ENCODE measurements at regions not wholly inside any gene's neighbourhood (a gene's known extent, or its start where the extent isn't known, plus 50 kb on each side); places are given as distances from the start of the nearest gene placed in this dataset.

DNA sequence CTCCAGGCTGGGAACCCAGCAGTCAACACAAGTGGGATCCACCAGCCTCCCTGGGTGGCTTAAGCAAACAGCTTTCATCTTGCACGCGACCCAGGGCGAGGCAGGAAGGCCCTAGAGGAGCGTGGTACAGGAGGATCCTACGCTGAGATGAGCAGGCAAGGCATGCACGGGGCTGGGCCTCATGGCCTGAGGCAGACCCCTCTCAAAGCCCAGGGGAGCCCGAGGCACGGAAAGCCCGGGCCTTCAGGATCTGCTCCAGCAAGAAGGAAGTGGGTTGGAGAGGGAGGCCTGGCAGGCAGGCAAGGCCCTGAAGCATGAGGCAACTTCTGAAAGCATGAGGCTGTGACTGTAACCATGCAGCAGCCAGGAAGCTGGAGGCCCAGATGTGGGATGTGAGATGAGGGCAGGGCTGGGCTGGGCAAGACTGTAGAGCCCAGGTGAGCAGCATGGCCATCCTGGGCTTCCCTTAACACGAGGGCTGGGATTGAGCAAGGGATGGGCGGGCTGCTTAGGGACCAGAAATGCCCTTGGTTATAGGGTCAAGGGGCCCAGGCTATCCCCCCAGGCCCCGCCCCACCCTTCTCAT lies 338.7 kb downstream of the C16orf95 start:
- no peaks in the 10 kb centered on the region for H3K4me1 Mint-ChIP-seq
- no peaks in the 10 kb centered on the region for H3K9me3 ChIP-seq (ENCODE audit: low read length)
- no peaks in the 10 kb centered on the region for H3K36me3 ChIP-seq (ENCODE audit: insufficient read depth, low read length)
- DNase-seq = no peak
- no peak overlapping the region for H3K4me3 ChIP-seq (ENCODE audit: low read length)
- peaks cover 0 to 6% of the 10 kb centered on the region in 2 donors for H3K27me3 Mint-ChIP-seq
- ChIA-PET CTCF (no interaction called here), POLR2A (no interaction called here)
- no peaks in the 10 kb centered on the region for H3K27me3 ChIP-seq (ENCODE audit: insufficient read depth, low read length, poor library complexity, severe bottlenecking)
- peaks cover 0 to 5% (median 0%) of the 10 kb centered on the region in 5 donors for H3K9me3 Mint-ChIP-seq
- no peaks in the 10 kb centered on the region for H3K4me1 ChIP-seq (ENCODE audit: insufficient read depth, low read length)
- no peak overlapping the region for H3K4me3 Mint-ChIP-seq
- H3K36me3 Mint-ChIP-seq = no peaks in the 10 kb centered on the region
- H3K27ac ChIP-seq (ENCODE audit: low read depth, low read length) = no peak overlapping the region
- no peak overlapping the region for H3K27ac Mint-ChIP-seq

- DNase-seq = no peak
- ChIA-PET POLR2A (no interaction called here), CTCF (no interaction called here)
- H3K27me3 ChIP-seq (ENCODE audit: insufficient read depth, low read length, poor library complexity, severe bottlenecking) = no peaks in the 10 kb centered on the region
- no peaks in the 10 kb centered on the region for H3K9me3 ChIP-seq (ENCODE audit: low read length)
- Mint-ChIP-seq H3K9me3 (peaks cover 0 to 7% (median 0%) of the 10 kb centered on the region in 5 donors), H3K4me3 (no peak overlapping the region), H3K4me1 (no peaks in the 10 kb centered on the region), H3K27ac (no peak overlapping the region), H3K36me3 (no peaks in the 10 kb centered on the region), H3K27me3 (peaks cover 0 to 6% of the 10 kb centered on the region in 2 donors)
- H3K36me3 ChIP-seq (ENCODE audit: insufficient read depth, low read length) = no peaks in the 10 kb centered on the region
- no peaks in the 10 kb centered on the region for H3K4me1 ChIP-seq (ENCODE audit: insufficient read depth, low read length)
- H3K27ac ChIP-seq (ENCODE audit: low read depth, low read length) = no peak overlapping the region
- no peak overlapping the region for H3K4me3 ChIP-seq (ENCODE audit: low read length)
Measured at GRCh38 chr16:86979061-86979460, 338.1 kb downstream of the C16orf95 start.

- Mint-ChIP-seq H3K4me1 (no peaks in the 10 kb centered on the region), H3K36me3 (no peaks in the 10 kb centered on the region), H3K27ac (no peak overlapping the region), H3K27me3 (peaks cover 0 to 6% of the 10 kb centered on the region in 2 donors), H3K9me3 (peaks cover 0 to 7% (median 0%) of the 10 kb centered on the region in 5 donors), H3K4me3 (no peak overlapping the region)
- ChIA-PET POLR2A (no interaction called here), CTCF (no interaction called here)
- H3K4me1 ChIP-seq (ENCODE audit: insufficient read depth, low read length) = no peaks in the 10 kb centered on the region
- no peak overlapping the region for H3K27ac ChIP-seq (ENCODE audit: low read depth, low read length)
- no peaks in the 10 kb centered on the region for H3K9me3 ChIP-seq (ENCODE audit: low read length)
- no peaks in the 10 kb centered on the region for H3K36me3 ChIP-seq (ENCODE audit: insufficient read depth, low read length)
- DNase-seq = no peak
- no peaks in the 10 kb centered on the region for H3K27me3 ChIP-seq (ENCODE audit: insufficient read depth, low read length, poor library complexity, severe bottlenecking)
- no peak overlapping the region for H3K4me3 ChIP-seq (ENCODE audit: low read length)
Measured at GRCh38 chr16:86979984-86980553, 337.1 kb downstream of the C16orf95 start.

GRCh38 chr16:86980644-86981043 lies 336.5 kb downstream of the C16orf95 start:
- Mint-ChIP-seq H3K36me3 (no peaks in the 10 kb centered on the region), H3K4me1 (no peaks in the 10 kb centered on the region), H3K27me3 (peaks cover 0 to 6% of the 10 kb centered on the region in 2 donors), H3K9me3 (peaks cover 0 to 7% (median 0%) of the 10 kb centered on the region in 5 donors), H3K27ac (no peak overlapping the region), H3K4me3 (no peak overlapping the region)
- Histone ChIP-seq H3K4me1 (ENCODE audit: insufficient read depth, low read length) (no peaks in the 10 kb centered on the region), H3K27me3 (ENCODE audit: insufficient read depth, low read length, poor library complexity, severe bottlenecking) (no peaks in the 10 kb centered on the region), H3K27ac (ENCODE audit: low read depth, low read length) (no peak overlapping the region), H3K36me3 (ENCODE audit: insufficient read depth, low read length) (no peaks in the 10 kb centered on the region), H3K9me3 (ENCODE audit: low read length) (no peaks in the 10 kb centered on the region), H3K4me3 (ENCODE audit: low read length) (no peak overlapping the region)
- ChIA-PET CTCF (no interaction called here), POLR2A (no interaction called here)
- no peak for DNase-seq

- Mint-ChIP-seq H3K4me3 (no peak overlapping the region), H3K27ac (no peak overlapping the region), H3K27me3 (peaks cover 0 to 6% of the 10 kb centered on the region in 2 donors), H3K9me3 (peaks cover 0 to 7% (median 0%) of the 10 kb centered on the region in 5 donors), H3K4me1 (no peaks in the 10 kb centered on the region), H3K36me3 (no peaks in the 10 kb centered on the region)
- DNase-seq = no peak
- POLR2A ChIA-PET = no interaction called here
- no peak overlapping the region for H3K4me3 ChIP-seq (ENCODE audit: low read length)
- H3K4me1 ChIP-seq (ENCODE audit: insufficient read depth, low read length) = no peaks in the 10 kb centered on the region
- no peak overlapping the region for H3K27ac ChIP-seq (ENCODE audit: low read depth, low read length)
- CTCF ChIA-PET = no interaction called here
- no peaks in the 10 kb centered on the region for H3K9me3 ChIP-seq (ENCODE audit: low read length)
- no peaks in the 10 kb centered on the region for H3K27me3 ChIP-seq (ENCODE audit: insufficient read depth, low read length, poor library complexity, severe bottlenecking)
- no peaks in the 10 kb centered on the region for H3K36me3 ChIP-seq (ENCODE audit: insufficient read depth, low read length)
Measured at GRCh38 chr16:86982347-86982596, 334.9 kb downstream of the C16orf95 start.

DNA sequence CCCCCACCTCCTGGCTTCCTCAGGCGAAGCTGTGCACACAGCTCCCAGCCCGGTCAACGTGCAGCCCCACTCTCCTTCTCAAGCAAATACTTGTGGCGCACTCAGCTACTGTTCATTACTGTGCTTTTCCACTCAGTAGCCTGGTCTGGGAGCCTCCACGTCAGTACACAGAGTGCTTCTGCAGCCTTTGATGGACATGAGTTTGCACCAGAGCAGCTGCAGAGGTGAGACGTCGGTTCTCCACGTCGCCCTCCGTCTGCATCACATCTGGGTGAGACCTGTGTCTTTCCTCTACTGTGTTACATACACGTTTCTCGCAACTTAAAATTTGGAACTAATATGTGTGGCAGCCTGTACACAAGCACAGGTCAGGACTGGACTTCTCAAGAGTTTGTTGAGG lies 334.3 kb downstream of the C16orf95 start:
- no peaks in the 10 kb centered on the region for H3K9me3 ChIP-seq (ENCODE audit: low read length)
- no peak overlapping the region for H3K4me3 ChIP-seq (ENCODE audit: low read length)
- H3K4me1 ChIP-seq (ENCODE audit: insufficient read depth, low read length) = no peaks in the 10 kb centered on the region
- Mint-ChIP-seq H3K4me3 (no peak overlapping the region), H3K36me3 (no peaks in the 10 kb centered on the region), H3K9me3 (peaks cover 0 to 5% (median 0%) of the 10 kb centered on the region in 5 donors), H3K4me1 (no peaks in the 10 kb centered on the region), H3K27me3 (peaks cover 0 to under 1% of the 10 kb centered on the region in 2 donors), H3K27ac (no peak overlapping the region)
- DNase-seq = no peak
- no peaks in the 10 kb centered on the region for H3K27me3 ChIP-seq (ENCODE audit: insufficient read depth, low read length, poor library complexity, severe bottlenecking)
- no peaks in the 10 kb centered on the region for H3K36me3 ChIP-seq (ENCODE audit: insufficient read depth, low read length)
- no peak overlapping the region for H3K27ac ChIP-seq (ENCODE audit: low read depth, low read length)
- ChIA-PET CTCF (no interaction called here), POLR2A (no interaction called here)

GRCh38 chr16:86983621-86984020 lies 333.6 kb downstream of the C16orf95 start:
- H3K27ac Mint-ChIP-seq = no peak overlapping the region
- Histone ChIP-seq H3K9me3 (ENCODE audit: low read length) (no peaks in the 10 kb centered on the region), H3K4me3 (ENCODE audit: low read length) (no peak overlapping the region), H3K27ac (ENCODE audit: low read depth, low read length) (no peak overlapping the region), H3K36me3 (ENCODE audit: insufficient read depth, low read length) (no peaks in the 10 kb centered on the region), H3K27me3 (ENCODE audit: insufficient read depth, low read length, poor library complexity, severe bottlenecking) (no peaks in the 10 kb centered on the region), H3K4me1 (ENCODE audit: insufficient read depth, low read length) (no peaks in the 10 kb centered on the region)
- no peaks in the 10 kb centered on the region for H3K4me1 Mint-ChIP-seq
- no peaks in the 10 kb centered on the region for H3K27me3 Mint-ChIP-seq
- no peaks in the 10 kb centered on the region for H3K36me3 Mint-ChIP-seq
- no peak for DNase-seq
- peaks cover 0 to 4% (median 0%) of the 10 kb centered on the region in 5 donors for H3K9me3 Mint-ChIP-seq
- no peak overlapping the region for H3K4me3 Mint-ChIP-seq
- ChIA-PET CTCF (no interaction called here), POLR2A (no interaction called here)

- POLR2A ChIA-PET = no interaction called here
- Mint-ChIP-seq H3K4me1 (no peaks in the 10 kb centered on the region), H3K36me3 (no peaks in the 10 kb centered on the region), H3K27ac (no peak overlapping the region), H3K4me3 (no peak overlapping the region), H3K27me3 (peaks cover 0 to 1% of the 10 kb centered on the region in 2 donors), H3K9me3 (peaks cover 0 to 2% (median 0%) of the 10 kb centered on the region in 5 donors)
- H3K9me3 ChIP-seq (ENCODE audit: low read length) = no peaks in the 10 kb centered on the region
- H3K4me3 ChIP-seq (ENCODE audit: low read length) = no peak overlapping the region
- no peaks in the 10 kb centered on the region for H3K27me3 ChIP-seq (ENCODE audit: insufficient read depth, low read length, poor library complexity, severe bottlenecking)
- no peaks in the 10 kb centered on the region for H3K36me3 ChIP-seq (ENCODE audit: insufficient read depth, low read length)
- CTCF ChIA-PET = no interaction called here
- no peak overlapping the region for H3K27ac ChIP-seq (ENCODE audit: low read depth, low read length)
- H3K4me1 ChIP-seq (ENCODE audit: insufficient read depth, low read length) = no peaks in the 10 kb centered on the region
- no peak for DNase-seq
Measured at GRCh38 chr16:86984343-86984742, 332.8 kb downstream of the C16orf95 start.
